Endometrium (tissue), 2 donors: ENCODE measurements at regions not wholly inside any gene's neighbourhood (a gene's known extent, or its start where the extent isn't known, plus 50 kb on each side); places are given as distances from the start of the nearest gene placed in this dataset.
"Not testable (repeated sequence)": the region's sequence is repeated elsewhere in the genome, so short reads cannot be mapped to it uniquely, and the experiment has no call there.

Experiments used
- FAIRE-seq: peaks from 2 replicates; lab custom pipeline; 2012; peaks lifted over from hg19 to GRCh38; lab: Jason Lieb, UNC
- donor health status: control.
- donor health status: control.

GRCh38 chr4:152193059-152193458 lies 342.8 kb downstream of the FBXW7 start:
- FAIRE-seq = no peak

GRCh38 chr4:152190907-152191306 lies 345.0 kb downstream of the FBXW7 start:
- no peak for FAIRE-seq

GRCh38 chr4:152189451-152190179 lies 346.3 kb downstream of the FBXW7 start:
- FAIRE-seq = no peak

GRCh38 chr4:152188801-152189200 lies 347.1 kb downstream of the FBXW7 start:
- FAIRE-seq = no peak

- no peak for FAIRE-seq
Measured at GRCh38 chr4:152187693-152188092, 348.2 kb downstream of the FBXW7 start.

GRCh38 chr4:152185786-152186550 lies 349.9 kb downstream of the FBXW7 start:
- FAIRE-seq = no peak

- no peak for FAIRE-seq
Measured at GRCh38 chr4:152181150-152181549, 354.7 kb downstream of the FBXW7 start.

GRCh38 chr4:152180369-152180768 lies 355.5 kb downstream of the FBXW7 start:
- no peak for FAIRE-seq

GRCh38 chr4:152177538-152177937 lies 358.4 kb downstream of the FBXW7 start:
- FAIRE-seq = not testable (repeated sequence)

- FAIRE-seq = no peak
Measured at GRCh38 chr4:152176627-152177214, 359.2 kb downstream of the FBXW7 start.

- FAIRE-seq = no peak
Measured at GRCh38 chr4:152175586-152175985, 360.3 kb downstream of the FBXW7 start.

GRCh38 chr4:152172146-152172545 lies 363.7 kb downstream of the FBXW7 start:
- FAIRE-seq = no peak

- no peak for FAIRE-seq
Measured at GRCh38 chr4:152171556-152171955, 364.3 kb downstream of the FBXW7 start.

GRCh38 chr4:152169683-152170082 lies 366.2 kb downstream of the FBXW7 start:
- no peak for FAIRE-seq

GRCh38 chr4:152168987-152169616 lies 366.8 kb downstream of the FBXW7 start:
- FAIRE-seq = no peak

GRCh38 chr4:152166567-152166966 lies 369.3 kb downstream of the FBXW7 start:
- FAIRE-seq = no peak

- FAIRE-seq = no peak
Measured at GRCh38 chr4:152165846-152166245, 370.0 kb downstream of the FBXW7 start.

GRCh38 chr4:152165146-152165545 lies 370.7 kb downstream of the FBXW7 start:
- FAIRE-seq = no peak

GRCh38 chr4:152164561-152164960 lies 371.3 kb downstream of the FBXW7 start:
- no peak for FAIRE-seq

GRCh38 chr4:152162331-152162697 lies 373.6 kb downstream of the FBXW7 start:
- FAIRE-seq = no peak

- no peak for FAIRE-seq
Measured at GRCh38 chr4:152161676-152162330, 374.1 kb downstream of the FBXW7 start.

GRCh38 chr4:152160225-152160800 lies 375.6 kb downstream of the FBXW7 start:
- FAIRE-seq = no peak
